ENCODE measurements at regions not wholly inside any gene's neighbourhood (a gene's known extent, or its start where the extent isn't known, plus 50 kb on each side); places are given as distances from the start of the nearest gene placed in this dataset.
A peak's percentile ranks its signal among the peaks of the same experiment; 100 is the strongest.
"Not testable (repeated sequence)": the region's sequence is repeated elsewhere in the genome, so short reads cannot be mapped to it uniquely, and the experiment has no call there.

GRCh38 chr4:110424144-110424543, 51.8 kb upstream of the ENPEP start:
- DNase-seq (ENCODE audit: extremely low read depth in 1 of 11, low read depth in 9 of 11, low spot score in 4 of 11) = no peak

DNA sequence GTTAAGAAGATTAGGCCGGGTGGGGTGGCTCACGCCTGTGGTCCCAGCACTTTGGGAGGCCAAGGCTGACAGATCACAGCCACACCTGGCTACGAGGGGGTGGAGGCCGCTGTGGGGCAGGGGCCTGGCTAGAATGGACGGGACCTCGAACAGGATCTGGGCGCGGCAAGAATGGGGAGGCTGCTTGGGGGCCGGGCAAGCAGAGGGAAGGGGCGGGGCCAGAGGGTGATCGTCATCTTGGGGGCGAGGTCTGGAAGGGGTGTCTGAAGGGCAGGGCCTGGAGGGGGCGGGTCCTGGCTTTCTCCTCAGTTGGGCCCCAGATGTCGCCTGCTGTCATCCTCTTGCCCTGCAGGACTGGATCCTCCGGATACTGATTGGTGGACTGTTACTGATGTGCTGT, 57.3 kb upstream of the ENPEP start:
- DNase-seq (ENCODE audit: extremely low read depth in 1 of 11, low read depth in 9 of 11, low spot score in 4 of 11) = no peak

GRCh38 chr4:110417136-110417535, 58.8 kb upstream of the ENPEP start:
- no peak for DNase-seq (ENCODE audit: extremely low read depth in 1 of 11, low read depth in 9 of 11, low spot score in 4 of 11)

GRCh38 chr4:110415478-110415877, 60.5 kb upstream of the ENPEP start:
- DNase-seq (ENCODE audit: extremely low read depth in 1 of 11, low read depth in 9 of 11, low spot score in 4 of 11) = peak in 2 of 11 donors; percentile 3 to 4

DNA sequence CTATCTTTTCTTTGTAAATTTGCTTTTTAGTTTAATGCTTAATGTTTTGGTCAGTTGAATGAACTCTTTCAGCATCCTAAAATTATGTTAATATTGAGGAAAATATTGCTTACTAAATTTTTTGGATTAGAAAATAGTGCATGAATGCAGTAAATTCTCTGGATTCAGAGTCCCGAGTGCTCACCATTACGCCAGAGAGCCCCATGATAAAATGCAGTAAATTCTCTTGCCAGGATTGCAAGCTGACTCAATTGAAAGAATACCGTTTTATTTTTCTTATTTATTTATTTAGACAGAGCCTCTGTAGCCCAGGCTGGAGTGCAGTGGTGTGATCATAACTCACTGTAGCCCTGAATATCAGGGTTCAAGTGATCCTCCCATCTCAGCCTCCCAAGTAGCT, 60.9 kb upstream of the ENPEP start:
- no peak for DNase-seq (ENCODE audit: extremely low read depth in 1 of 11, low read depth in 9 of 11, low spot score in 4 of 11)

DNA sequence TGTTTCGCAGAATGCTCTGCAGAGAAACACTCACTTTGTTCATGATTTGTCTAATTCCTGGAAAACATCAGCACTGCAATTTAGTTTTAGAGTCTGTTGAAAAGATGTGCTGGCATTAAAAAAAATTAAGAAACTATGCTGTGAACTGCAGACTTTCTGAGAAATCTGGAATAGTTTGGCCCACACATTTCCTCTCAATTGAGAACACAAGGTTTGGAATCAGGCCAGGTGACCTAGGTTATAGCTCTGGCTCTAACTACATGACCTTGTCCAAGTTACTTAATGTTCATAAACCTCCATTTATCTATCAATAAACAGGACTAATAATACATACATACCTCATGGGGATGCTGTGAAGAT, 61.4 kb upstream of the ENPEP start:
- DNase-seq (ENCODE audit: extremely low read depth in 1 of 11, low read depth in 9 of 11, low spot score in 4 of 11) = peak in 2 of 11 donors; percentile 5 to 7

- peak in 4 of 11 donors; percentile 6 to 28 (median 16) for DNase-seq (ENCODE audit: extremely low read depth in 1 of 11, low read depth in 9 of 11, low spot score in 4 of 11)
Observed at GRCh38 chr4:110413807-110414560, 62.0 kb upstream of the ENPEP start.

DNA sequence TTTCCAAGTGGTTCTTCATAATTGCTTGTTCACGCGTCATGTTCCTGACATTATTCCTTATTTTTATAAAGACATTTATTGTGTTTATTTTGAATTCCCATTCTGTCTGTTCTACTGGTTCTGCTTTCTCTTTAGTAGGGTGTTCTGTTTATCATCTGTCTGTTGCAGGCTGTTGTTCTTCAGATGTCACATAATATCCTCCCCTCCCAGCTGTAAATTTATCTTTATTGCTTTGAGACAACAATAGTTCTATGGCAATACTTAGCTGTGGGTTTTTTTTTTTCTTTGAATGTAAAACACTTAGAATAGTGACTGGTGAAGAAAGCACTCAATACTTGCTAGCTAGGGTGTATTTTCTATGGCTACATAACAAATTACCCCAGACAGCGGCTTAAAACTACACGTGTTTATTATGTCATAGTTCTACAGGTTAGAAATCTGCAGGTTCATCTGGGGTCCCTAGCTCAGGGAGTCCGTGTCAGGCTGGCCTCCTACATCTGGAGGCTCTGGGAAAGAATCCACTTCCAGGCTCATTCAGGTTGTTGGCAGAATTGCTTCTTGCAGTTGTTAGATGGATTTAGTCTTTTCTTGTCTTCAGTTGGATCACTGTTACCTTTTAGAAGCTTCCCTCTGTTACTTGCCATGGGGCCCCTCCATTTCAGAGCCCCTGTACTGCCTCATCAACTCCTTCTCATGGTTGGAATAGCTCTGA, 63.4 kb upstream of the ENPEP start:
- peak in 7 of 11 donors; percentile 35 to 75 (median 56) for DNase-seq (ENCODE audit: extremely low read depth in 1 of 11, low read depth in 9 of 11, low spot score in 4 of 11)

- peak in 4 of 11 donors; percentile 36 to 45 (median 42) for DNase-seq (ENCODE audit: extremely low read depth in 1 of 11, low read depth in 9 of 11, low spot score in 4 of 11)
Observed at GRCh38 chr4:110411574-110412011, 64.4 kb upstream of the ENPEP start.

- DNase-seq (ENCODE audit: extremely low read depth in 1 of 11, low read depth in 9 of 11, low spot score in 4 of 11) = not testable (repeated sequence)
Observed at GRCh38 chr4:110410853-110411573, 64.9 kb upstream of the ENPEP start.

- DNase-seq (ENCODE audit: extremely low read depth in 1 of 11, low read depth in 9 of 11, low spot score in 4 of 11) = no peak
Observed at GRCh38 chr4:110400086-110400485, 75.9 kb upstream of the ENPEP start.

DNA sequence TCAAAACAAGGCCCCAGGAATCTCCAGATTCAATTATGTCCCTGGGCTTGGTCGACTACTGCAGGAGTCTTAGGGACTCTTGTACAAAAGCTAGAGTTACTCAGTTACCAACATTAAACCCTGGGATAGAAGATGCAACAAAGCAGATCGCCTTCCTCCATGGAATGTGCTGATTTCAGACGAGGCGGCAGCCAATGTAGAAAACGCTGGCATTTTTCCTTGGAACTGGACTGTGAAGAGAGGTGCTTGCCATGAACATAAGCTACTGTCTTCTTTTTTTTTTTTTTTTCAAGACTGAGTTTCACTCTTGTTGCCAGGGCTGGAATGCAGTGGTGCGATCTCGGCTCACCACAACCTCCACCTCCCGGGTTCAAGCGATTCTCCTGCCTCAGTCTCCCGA, 76.9 kb upstream of the ENPEP start:
- DNase-seq (ENCODE audit: extremely low read depth in 1 of 11, low read depth in 9 of 11, low spot score in 4 of 11) = not testable (repeated sequence)

- DNase-seq (ENCODE audit: extremely low read depth in 1 of 11, low read depth in 9 of 11, low spot score in 4 of 11) = no peak
Observed at GRCh38 chr4:110396963-110397362, 79.0 kb upstream of the ENPEP start.

DNA sequence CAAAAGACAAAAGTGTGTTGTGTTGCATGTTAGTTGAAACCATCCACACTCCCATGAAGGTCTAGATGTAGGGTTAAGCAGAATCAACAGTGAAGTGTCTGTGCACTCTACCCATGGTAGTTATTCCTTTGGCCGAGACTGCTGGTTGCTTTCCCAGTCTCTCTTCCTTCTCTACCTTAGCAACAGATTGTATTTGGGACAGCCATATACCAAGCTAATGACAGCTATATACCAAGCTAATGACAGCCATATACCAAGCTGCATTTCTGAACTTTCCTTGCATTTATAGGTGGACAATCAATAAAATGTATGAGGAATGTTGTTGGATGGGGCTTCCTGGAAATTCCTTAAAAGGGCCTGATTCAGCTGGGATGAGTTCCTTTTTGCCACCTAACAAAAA, 80.5 kb upstream of the ENPEP start:
- DNase-seq (ENCODE audit: extremely low read depth in 1 of 11, low read depth in 9 of 11, low spot score in 4 of 11) = no peak

GRCh38 chr4:110394871-110395270, 81.1 kb upstream of the ENPEP start:
- no peak for DNase-seq (ENCODE audit: extremely low read depth in 1 of 11, low read depth in 9 of 11, low spot score in 4 of 11)

GRCh38 chr4:110381784-110382183, 94.2 kb upstream of the ENPEP start:
- no peak for DNase-seq (ENCODE audit: extremely low read depth in 1 of 11, low read depth in 9 of 11, low spot score in 4 of 11)

GRCh38 chr4:110372485-110372884, 103.5 kb upstream of the ENPEP start:
- no peak for DNase-seq (ENCODE audit: extremely low read depth in 1 of 11, low read depth in 9 of 11, low spot score in 4 of 11)

GRCh38 chr4:110371016-110371770, 104.8 kb upstream of the ENPEP start:
- peak in 10 of 11 donors; percentile 29 to 82 (median 45) for DNase-seq (ENCODE audit: extremely low read depth in 1 of 11, low read depth in 9 of 11, low spot score in 4 of 11)

GRCh38 chr4:110368409-110368808, 107.5 kb upstream of the ENPEP start:
- DNase-seq (ENCODE audit: extremely low read depth in 1 of 11, low read depth in 9 of 11, low spot score in 4 of 11) = no peak
